K562 (cell line): ENCODE measurements at regions not wholly inside any gene's neighbourhood (a gene's known extent, or its start where the extent isn't known, plus 50 kb on each side); places are given as distances from the start of the nearest gene placed in this dataset.

Experiments
- ATAC-seq: fragments of 200-7000 bp; cut with Tn5 transposase; 3 replicates; pipeline ENCODE4 v1.9.1; 2020; ENCODE audit warnings: moderate library complexity
- BruUV-seq: library from RNA; stranded (reverse); fragments of 400-500 nt; replicated peaks from 2 replicates; lab custom pipeline; 2021; lab: Mats Ljungman, UMichigan
- CTCF ChIA-PET: fragments of 300-600 bp; formaldehyde crosslinking; extraction: SDS; loops from one replicate; lab custom pipeline; 2021; ENCODE audit warnings: low intra/inter-chr PET ratio; lab: Yijun Ruan, JAX
- POLR2A ChIA-PET: fragments of 300-600, 350-650 bp; sonication (Branson Sonifier 250); formaldehyde crosslinking; extraction: SDS; loops from one replicate; lab custom pipeline; 2021; ENCODE audit warnings: antibody characterized with exemption, inconsistent platforms; lab: Yijun Ruan, JAX
- DNase-seq, 4 experiments: peaks; one replicate each; pipeline versions ENCODE4 v3.0.0 to v3.0.0-alpha.2; 2011 to 2018; ENCODE audit warnings: low spot score in 3 of 4, mixed read lengths in 3 of 4; ENCODE audit errors: extremely low read depth in 1 of 4
- FAIRE-seq: peaks from 2 replicates; lab custom pipeline; 2011; peaks lifted over from hg19 to GRCh38; lab: Jason Lieb, UNC
- H2AFZ ChIP-seq: 2 replicates; pipeline ENCODE4 v1.6.0; 2011; ENCODE audit warnings: low read depth, low read length, control low read depth, inconsistent platforms
- H3K27ac ChIP-seq: fragments of 200-600 bp; 3 replicates; pipeline ENCODE4 v1.8.0; 2011; ENCODE audit warnings: low read depth, mild to moderate bottlenecking, control low read depth, inconsistent platforms, low read length, moderate library complexity, mixed read lengths; ENCODE audit errors: extremely low read depth
- H3K27me3 ChIP-seq, 2 experiments: fragments of 300-600 bp in 1 of 2; 2 replicates in 1 of 2; 3 replicates in 1 of 2; pipeline versions ENCODE4 v1.6.0 to v1.8.0; 2011; ENCODE audit warnings: inconsistent platforms in 2 of 2, low read length in 2 of 2, mild to moderate bottlenecking in 1 of 2, mixed read lengths in 1 of 2, moderate library complexity in 1 of 2; ENCODE audit not compliant: control insufficient read depth in 2 of 2, insufficient read depth in 2 of 2
- H3K36me3 ChIP-seq: fragments of 300-600 bp; 3 replicates; pipeline ENCODE4 v1.8.0; 2011; ENCODE audit warnings: mild to moderate bottlenecking, low read length, inconsistent platforms; ENCODE audit not compliant: control insufficient read depth, insufficient read depth
- H3K4me1 ChIP-seq, 2 experiments: fragments of 200-600 bp in 1 of 2; replicated peaks in 1 of 2; 2 replicates in 1 of 2; 3 replicates in 1 of 2; pipeline versions ENCODE4 v1.5.1 to v1.8.0; 2011; ENCODE audit warnings: inconsistent platforms in 2 of 2, low read length in 2 of 2, mild to moderate bottlenecking in 1 of 2, mixed read lengths in 1 of 2, moderate library complexity in 1 of 2; ENCODE audit not compliant: control insufficient read depth in 2 of 2, insufficient read depth in 2 of 2
- H3K4me2 ChIP-seq: 2 replicates; pipeline ENCODE4 v1.6.1; 2011; ENCODE audit warnings: low read length, control low read depth, inconsistent platforms, mixed read lengths; ENCODE audit not compliant: insufficient read depth
- H3K4me3 ChIP-seq: fragments of 200-600 bp; sonication (generic), shearing (Covaris generic); 2 replicates; pipeline ENCODE4 v1.5.1; 2016; ENCODE audit warnings: control low read depth, inconsistent platforms
- H3K79me2 ChIP-seq: fragments of 200-600 bp; 3 replicates; pipeline ENCODE4 v1.8.0; 2011; ENCODE audit warnings: low read length, inconsistent platforms; ENCODE audit not compliant: control insufficient read depth, insufficient read depth
- H3K9ac ChIP-seq, 2 experiments: 2 replicates each; pipeline versions ENCODE4 v1.6.0 to v1.6.1; 2011; ENCODE audit warnings: low read depth in 2 of 2, low read length in 2 of 2, control low read depth in 1 of 2, inconsistent platforms in 1 of 2, mild to moderate bottlenecking in 1 of 2, mixed read lengths in 1 of 2; ENCODE audit not compliant: insufficient read depth in 1 of 2
- H3K9me1 ChIP-seq: one replicate; pipeline ENCODE4 v1.6.0; 2011; ENCODE audit warnings: inconsistent platforms, mild to moderate bottlenecking, low read length, moderate library complexity; ENCODE audit not compliant: control insufficient read depth, insufficient read depth
- H3K9me3 ChIP-seq: replicated peaks from 2 replicates; pipeline ENCODE4 v1.5.1; 2011; ENCODE audit warnings: low read depth, low read length, inconsistent platforms; ENCODE audit not compliant: control insufficient read depth, insufficient read depth
- H4K20me1 ChIP-seq: replicated peaks from 2 replicates; pipeline ENCODE4 v1.6.1; 2011; ENCODE audit warnings: low read length, inconsistent platforms, mixed read lengths; ENCODE audit not compliant: control insufficient read depth, insufficient read depth
- BDP1 ChIP-seq: IDR thresholded peaks from 3 replicates; pipeline ENCODE4 v1.6.1; 2011; ENCODE audit not compliant: insufficient read length, insufficient read depth
- LCOR ChIP-seq: sonication (generic); formaldehyde crosslinking; IDR thresholded peaks from 2 replicates; pipeline ENCODE4 v1.8.0; 2022; ENCODE audit warnings: mild to moderate bottlenecking, missing genetic modification reagents
- MBD2 ChIP-seq: sonication (generic); IDR thresholded peaks from 2 replicates; pipeline ENCODE4 v1.6.1; 2016; ENCODE audit warnings: low read depth, borderline replicate concordance
- NBN ChIP-seq: fragments of 450-650 bp; IDR thresholded peaks from 2 replicates; pipeline ENCODE4 v1.6.1; 2016; ENCODE audit warnings: low read depth, mild to moderate bottlenecking
- NFIX ChIP-seq: fragments of 250-450 bp; sonication (Bioruptor Pico); IDR thresholded peaks from 2 replicates; pipeline ENCODE4 v1.4.0; 2020; ENCODE audit warnings: low read depth, mild to moderate bottlenecking, moderate library complexity
- NFRKB ChIP-seq: fragments of 450-650 bp; IDR thresholded peaks from 2 replicates; pipeline ENCODE4 v1.6.1; 2016; ENCODE audit warnings: low read depth
- SAFB2 ChIP-seq: fragments of 200-400 bp; formaldehyde crosslinking; IDR thresholded peaks from 2 replicates; pipeline ENCODE4 v1.6.1; 2018; ENCODE audit warnings: borderline replicate concordance, low read length, low read depth, moderate library complexity; ENCODE audit not compliant: severe bottlenecking
- SLC30A9 ChIP-seq: fragments of 250-450 bp; sonication (Bioruptor Pico); IDR thresholded peaks from 2 replicates; pipeline ENCODE4 v1.8.0; 2022; ENCODE audit warnings: mild to moderate bottlenecking, moderate library complexity
- YBX1 ChIP-seq: fragments of 450-650 bp; IDR thresholded peaks from 2 replicates; pipeline ENCODE4 v1.7.1; 2016; ENCODE audit warnings: mild to moderate bottlenecking
- ZBTB2 ChIP-seq: fragments of 450-650 bp; IDR thresholded peaks from 2 replicates; pipeline ENCODE4 v1.6.1; 2016; ENCODE audit warnings: antibody characterized with exemption
- ZNF263 ChIP-seq: sonication (generic); formaldehyde crosslinking; IDR thresholded peaks from 2 replicates; pipeline ENCODE4 v1.8.0; 2022; ENCODE audit warnings: mild to moderate bottlenecking, missing genetic modification reagents, borderline replicate concordance
- WGBS: fragments of 100-300 bp; shearing (Covaris generic); methylation state at CpG from one replicate; pipeline ENCODE4 v1.1.6; 2016; ENCODE audit warnings: low coverage, mixed read lengths; ENCODE audit not compliant: insufficient coverage; ENCODE audit errors: missing lambda C conversion rate; 5-methylcytosine and 5-hydroxymethylcytosine counted together
- in situ Hi-C: fragments of 300-500 bp; cut with MboI; formaldehyde crosslinking; loops from 4 replicates; pipeline ENCODE4 v1.15.0; 2018; ENCODE audit warnings: inconsistent platforms, mixed read lengths
- intact Hi-C: fragments of 100-400 bp; cut with micrococcal nuclease; formaldehyde crosslinking; loops from 2 replicates; pipeline ENCODE4 v1.14.2; 2022
- TF ChIP-seq, protein P1 (sequence below): fragments of 250-450 bp; sonication (Bioruptor Pico); IDR thresholded peaks from 2 replicates; pipeline ENCODE4 v1.4.0; 2020; ENCODE audit warnings: mild to moderate bottlenecking, moderate library complexity, borderline replicate concordance
- TF ChIP-seq, protein P2 (sequence below): fragments of 450-650 bp; IDR thresholded peaks from 2 replicates; pipeline ENCODE4 v1.7.0; 2016; ENCODE audit warnings: borderline replicate concordance
- TF ChIP-seq, protein P3 (sequence below): fragments of 250-450 bp; sonication (Bioruptor Pico); IDR thresholded peaks from 2 replicates; pipeline ENCODE4 v1.5.0; 2021

- no peak overlapping the region for H3K4me2 ChIP-seq
- no TSS peak for BruUV-seq
- no peak overlapping the region for H3K27ac ChIP-seq
- intact Hi-C loops (no loop called here), in situ Hi-C loops (no loop called here)
- H4K20me1 ChIP-seq: no peaks in the 10 kb centered on the region
- H3K9me1 ChIP-seq: no peaks in the 10 kb centered on the region
- H3K4me3 ChIP-seq: no peak overlapping the region
- no peak for FAIRE-seq
- ChIA-PET POLR2A (no interaction called here), CTCF (no interaction called here)
- no peaks in the 10 kb centered on the region for H3K79me2 ChIP-seq
- H3K36me3 ChIP-seq: no peaks in the 10 kb centered on the region
- H3K9me3 ChIP-seq: no peaks in the 10 kb centered on the region
- no peaks in the 10 kb centered on the region for H3K27me3 ChIP-seq
- TF ChIP-seq, protein P1, sequence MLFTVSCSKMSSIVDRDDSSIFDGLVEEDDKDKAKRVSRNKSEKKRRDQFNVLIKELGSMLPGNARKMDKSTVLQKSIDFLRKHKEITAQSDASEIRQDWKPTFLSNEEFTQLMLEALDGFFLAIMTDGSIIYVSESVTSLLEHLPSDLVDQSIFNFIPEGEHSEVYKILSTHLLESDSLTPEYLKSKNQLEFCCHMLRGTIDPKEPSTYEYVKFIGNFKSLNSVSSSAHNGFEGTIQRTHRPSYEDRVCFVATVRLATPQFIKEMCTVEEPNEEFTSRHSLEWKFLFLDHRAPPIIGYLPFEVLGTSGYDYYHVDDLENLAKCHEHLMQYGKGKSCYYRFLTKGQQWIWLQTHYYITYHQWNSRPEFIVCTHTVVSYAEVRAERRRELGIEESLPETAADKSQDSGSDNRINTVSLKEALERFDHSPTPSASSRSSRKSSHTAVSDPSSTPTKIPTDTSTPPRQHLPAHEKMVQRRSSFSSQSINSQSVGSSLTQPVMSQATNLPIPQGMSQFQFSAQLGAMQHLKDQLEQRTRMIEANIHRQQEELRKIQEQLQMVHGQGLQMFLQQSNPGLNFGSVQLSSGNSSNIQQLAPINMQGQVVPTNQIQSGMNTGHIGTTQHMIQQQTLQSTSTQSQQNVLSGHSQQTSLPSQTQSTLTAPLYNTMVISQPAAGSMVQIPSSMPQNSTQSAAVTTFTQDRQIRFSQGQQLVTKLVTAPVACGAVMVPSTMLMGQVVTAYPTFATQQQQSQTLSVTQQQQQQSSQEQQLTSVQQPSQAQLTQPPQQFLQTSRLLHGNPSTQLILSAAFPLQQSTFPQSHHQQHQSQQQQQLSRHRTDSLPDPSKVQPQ (CRISPR knock-in tag): no peak
- TF ChIP-seq YBX1: no peak
- no peak for TF ChIP-seq ZNF263 (CRISPR knock-in tag)
- no peak for TF ChIP-seq SAFB2
- TF ChIP-seq, protein P2, sequence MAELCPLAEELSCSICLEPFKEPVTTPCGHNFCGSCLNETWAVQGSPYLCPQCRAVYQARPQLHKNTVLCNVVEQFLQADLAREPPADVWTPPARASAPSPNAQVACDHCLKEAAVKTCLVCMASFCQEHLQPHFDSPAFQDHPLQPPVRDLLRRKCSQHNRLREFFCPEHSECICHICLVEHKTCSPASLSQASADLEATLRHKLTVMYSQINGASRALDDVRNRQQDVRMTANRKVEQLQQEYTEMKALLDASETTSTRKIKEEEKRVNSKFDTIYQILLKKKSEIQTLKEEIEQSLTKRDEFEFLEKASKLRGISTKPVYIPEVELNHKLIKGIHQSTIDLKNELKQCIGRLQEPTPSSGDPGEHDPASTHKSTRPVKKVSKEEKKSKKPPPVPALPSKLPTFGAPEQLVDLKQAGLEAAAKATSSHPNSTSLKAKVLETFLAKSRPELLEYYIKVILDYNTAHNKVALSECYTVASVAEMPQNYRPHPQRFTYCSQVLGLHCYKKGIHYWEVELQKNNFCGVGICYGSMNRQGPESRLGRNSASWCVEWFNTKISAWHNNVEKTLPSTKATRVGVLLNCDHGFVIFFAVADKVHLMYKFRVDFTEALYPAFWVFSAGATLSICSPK: no peak
- TF ChIP-seq ZBTB2: no peak
- no peak for TF ChIP-seq BDP1
- no peak for TF ChIP-seq MBD2
- no peak for TF ChIP-seq NBN
- TF ChIP-seq LCOR (CRISPR knock-in tag): no peak
- TF ChIP-seq, protein P3, sequence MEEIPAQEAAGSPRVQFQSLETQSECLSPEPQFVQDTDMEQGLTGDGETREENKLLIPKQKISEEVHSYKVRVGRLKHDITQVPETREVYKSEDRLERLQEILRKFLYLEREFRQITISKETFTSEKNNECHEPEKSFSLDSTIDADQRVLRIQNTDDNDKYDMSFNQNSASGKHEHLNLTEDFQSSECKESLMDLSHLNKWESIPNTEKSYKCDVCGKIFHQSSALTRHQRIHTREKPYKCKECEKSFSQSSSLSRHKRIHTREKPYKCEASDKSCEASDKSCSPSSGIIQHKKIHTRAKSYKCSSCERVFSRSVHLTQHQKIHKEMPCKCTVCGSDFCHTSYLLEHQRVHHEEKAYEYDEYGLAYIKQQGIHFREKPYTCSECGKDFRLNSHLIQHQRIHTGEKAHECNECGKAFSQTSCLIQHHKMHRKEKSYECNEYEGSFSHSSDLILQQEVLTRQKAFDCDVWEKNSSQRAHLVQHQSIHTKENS (CRISPR knock-in tag): no peak
- TF ChIP-seq NFRKB: no peak
- no peak for TF ChIP-seq NFIX
- no peak for TF ChIP-seq SLC30A9 (CRISPR knock-in tag)
- ATAC-seq: no peak
- H2AFZ ChIP-seq: no peak overlapping the region
- no peak for DNase-seq
- H3K9ac ChIP-seq: no peak overlapping the region
- WGBS: 0% methylated on average over 3 of the region's 3 CpGs
- no peaks in the 10 kb centered on the region for H3K4me1 ChIP-seq
Observed at GRCh38 chr6:93727447-93727846, 308.1 kb upstream of the EPHA7 start.
